T-helper 1 cell (primary cell): ENCODE measurements at regions not wholly inside any gene's neighbourhood (a gene's known extent, or its start where the extent isn't known, plus 50 kb on each side); places are given as distances from the start of the nearest gene placed in this dataset.

Experiments used
- DNase-seq, 5 donors: peaks; one replicate each; pipeline ENCODE4 v3.0.0-alpha.2; 2012 to 2020

DNA sequence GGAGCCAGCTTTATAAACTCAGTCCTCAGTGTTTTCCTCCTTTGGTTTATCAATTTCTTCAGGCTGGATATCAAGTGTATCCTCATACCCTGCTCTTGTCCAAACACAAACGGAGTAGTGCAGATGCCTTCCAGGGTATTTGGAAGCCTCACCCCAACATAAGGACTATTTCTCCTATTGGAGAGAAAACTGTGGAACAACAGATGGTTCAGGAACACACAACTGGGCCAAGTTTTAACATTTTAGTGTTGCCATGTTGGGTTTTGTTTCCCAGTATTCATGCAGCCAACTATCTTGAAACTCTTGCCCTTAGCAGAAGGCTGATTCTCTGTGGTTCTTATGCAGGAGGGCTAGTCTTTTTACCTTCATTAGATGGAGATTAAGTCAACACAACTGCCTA is 398.1 kb downstream of the GABRB3 start:
- no peak for DNase-seq

DNA sequence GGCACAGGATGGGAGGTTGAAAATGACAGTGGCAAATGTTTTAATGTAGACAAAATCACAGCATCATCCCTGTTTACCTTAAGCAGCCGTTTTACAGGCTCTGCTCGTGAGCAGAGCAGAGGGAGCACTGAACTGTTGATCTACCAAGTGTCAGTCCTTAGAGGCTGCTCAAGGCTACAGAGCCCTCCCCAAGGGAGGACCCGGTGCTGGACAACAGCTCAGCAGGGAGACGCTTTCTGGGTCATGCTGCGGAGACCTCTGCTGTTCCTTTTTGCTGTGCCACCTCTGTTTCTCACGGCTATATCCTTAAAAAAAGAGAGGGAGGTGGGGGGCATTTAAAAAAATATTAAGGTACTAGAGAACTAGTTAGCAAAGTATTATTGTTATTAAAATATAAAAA is 400.2 kb downstream of the GABRB3 start:
- no peak for DNase-seq

DNA sequence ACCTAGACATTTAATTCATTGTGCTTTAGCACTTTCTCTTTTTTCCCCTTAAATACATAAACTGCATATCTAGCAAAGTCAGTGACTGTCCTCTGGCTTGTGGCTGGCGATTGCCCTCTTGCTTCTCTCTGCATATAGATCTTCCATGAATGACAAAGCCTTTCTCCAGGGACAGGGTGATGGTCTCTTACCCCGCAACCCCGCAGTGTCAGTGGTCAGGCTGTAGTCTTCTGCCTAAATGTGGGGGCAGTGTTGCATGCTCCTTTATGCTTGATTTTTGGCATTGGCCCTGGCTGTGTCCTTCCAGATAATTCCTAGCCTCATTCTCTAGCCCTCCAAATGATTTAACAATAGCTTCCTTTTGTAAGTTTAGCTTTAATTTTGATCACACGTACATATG is 407.8 kb downstream of the GABRB3 start:
- DNase-seq = no peak

DNA sequence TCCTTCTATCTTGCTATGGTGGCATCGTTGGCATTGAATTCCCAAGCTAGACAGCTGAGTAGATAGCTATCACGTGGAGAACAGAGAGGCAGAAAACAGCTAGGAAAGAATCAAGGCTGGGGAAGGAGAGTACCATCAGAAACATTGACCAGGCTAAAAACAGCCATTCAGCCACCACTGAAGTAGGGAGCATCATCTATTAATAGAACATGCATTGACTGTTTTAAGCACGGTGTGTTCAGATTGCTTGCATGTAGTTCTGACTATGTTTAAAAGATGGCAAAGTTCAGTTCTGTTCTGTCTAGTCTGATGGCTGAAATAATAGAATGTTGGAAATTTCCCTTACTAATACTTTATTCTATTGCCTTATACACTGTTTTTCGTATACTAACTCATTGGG is 413.0 kb downstream of the GABRB3 start:
- DNase-seq = no peak

DNA sequence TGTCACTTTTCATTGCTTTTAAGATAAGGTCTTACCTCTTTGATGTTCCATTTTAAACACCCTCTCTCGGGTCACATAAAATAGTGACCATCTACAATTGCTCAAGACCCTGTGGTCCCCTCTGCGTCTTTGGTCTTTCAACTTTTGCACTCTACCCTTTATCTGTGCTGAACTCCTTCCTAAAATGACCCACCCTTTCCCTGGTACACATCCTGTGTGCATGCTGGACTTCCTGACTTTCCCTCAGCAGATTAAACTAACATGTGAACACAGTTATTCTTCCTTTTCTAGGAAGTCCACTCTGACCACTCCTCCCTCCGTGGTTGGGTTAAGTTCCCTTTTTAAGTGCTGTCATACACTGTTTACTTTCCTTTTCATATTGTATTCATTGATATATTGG is 414.2 kb downstream of the GABRB3 start:
- DNase-seq = no peak

DNA sequence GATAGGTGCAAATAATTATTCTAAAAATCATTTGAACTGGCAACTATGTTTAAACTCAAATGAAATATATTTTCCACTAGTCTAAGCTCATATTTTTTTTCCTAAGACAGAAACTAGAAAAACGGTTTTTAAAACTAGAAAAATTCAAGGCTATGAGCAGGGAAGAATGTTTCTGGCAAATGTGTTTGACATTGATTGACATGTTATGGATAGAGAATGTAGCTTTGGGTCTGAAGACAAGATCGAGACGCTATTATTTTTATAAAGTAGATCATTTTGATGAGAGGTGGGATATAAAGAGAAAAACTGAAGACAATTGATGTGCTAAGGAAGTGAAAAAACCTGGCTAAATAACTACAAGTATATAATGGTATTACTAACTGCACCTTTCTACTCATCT is 415.2 kb downstream of the GABRB3 start:
- no peak for DNase-seq

DNA sequence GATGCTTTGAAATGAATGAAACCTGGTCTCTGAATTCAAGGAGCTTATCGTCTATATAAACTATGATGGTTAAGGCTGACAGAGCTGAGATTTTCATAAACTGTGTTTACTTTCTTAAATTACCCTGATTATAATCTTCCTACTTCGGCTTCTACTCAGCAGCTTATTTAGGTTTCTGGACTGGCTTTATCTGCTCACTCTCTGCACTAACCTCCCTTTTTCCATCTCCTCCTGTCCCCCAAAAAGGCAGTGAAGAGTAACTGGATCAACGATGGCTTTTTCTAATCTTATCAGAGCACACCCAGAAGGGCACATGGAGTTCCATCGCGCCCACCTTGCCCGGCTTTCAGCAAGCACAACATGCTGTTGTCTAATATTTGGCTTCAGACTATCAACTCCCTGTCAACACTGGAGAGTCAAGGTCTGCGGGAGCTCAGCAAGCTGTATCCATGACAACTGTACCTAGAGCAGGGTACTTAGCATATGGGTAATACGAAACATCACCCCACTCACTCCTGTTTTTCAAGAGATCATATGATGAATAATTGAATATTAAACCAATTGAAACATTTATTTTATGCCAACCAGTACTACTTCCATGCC is 417.3 kb downstream of the GABRB3 start:
- DNase-seq = no peak

DNA sequence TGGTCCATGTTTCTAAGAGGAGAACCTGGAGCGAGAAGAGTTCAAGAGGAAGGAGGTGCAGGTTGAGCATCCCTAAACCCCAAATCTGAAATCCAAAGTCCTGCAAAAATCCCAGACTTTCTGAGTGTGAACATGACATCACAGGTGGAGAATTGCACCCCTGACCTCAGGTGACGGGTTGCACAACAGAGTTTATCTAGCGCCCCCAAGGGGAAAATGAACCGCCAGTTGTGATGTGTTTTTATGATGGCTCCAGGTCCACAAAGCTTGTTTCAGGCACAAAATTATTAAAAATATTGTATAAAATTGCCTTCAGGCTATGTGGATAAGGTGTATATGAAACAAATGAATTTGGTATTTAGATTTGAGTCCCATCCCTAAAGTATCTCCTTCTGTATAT is 420.0 kb downstream of the GABRB3 start:
- no peak for DNase-seq

DNA sequence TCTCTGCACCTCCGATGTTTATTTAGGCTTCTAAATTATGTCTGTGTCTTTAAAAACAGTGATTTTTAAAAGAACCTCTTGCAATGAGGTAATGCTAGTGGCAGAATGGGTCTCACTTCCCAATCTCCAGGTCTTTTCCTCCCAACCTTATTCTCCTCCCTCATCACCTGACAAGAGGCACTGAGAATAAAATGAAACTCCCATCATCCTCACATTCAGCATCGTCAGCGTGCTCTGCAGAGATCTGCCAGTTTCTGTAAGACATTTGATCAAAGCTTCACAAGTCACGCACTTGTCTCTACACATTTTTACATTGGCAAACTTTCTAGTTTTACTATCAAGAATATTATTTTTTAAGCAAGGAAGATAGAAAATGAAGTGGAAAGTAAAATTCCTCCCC is 420.5 kb downstream of the GABRB3 start:
- DNase-seq = no peak

DNA sequence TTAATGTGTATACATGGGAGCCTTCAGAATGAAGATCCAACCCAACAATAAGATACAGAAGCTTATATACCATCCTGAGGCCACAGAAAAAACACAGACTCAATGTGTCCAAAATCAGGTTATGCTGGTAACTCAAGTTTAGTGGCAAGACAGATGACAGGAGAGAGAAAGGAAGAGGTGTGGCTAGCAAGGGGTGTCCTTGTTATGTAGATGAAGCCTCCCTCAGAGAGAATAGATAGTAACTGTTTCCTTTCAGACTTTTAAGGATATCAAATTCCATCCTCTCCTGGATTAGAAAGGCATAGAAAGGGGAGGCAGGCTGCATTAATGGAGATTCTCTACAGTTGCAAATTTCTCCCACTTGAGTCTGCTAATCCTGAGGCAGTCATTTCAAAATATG is 447.4 kb downstream of the GABRB3 start:
- DNase-seq = no peak

DNA sequence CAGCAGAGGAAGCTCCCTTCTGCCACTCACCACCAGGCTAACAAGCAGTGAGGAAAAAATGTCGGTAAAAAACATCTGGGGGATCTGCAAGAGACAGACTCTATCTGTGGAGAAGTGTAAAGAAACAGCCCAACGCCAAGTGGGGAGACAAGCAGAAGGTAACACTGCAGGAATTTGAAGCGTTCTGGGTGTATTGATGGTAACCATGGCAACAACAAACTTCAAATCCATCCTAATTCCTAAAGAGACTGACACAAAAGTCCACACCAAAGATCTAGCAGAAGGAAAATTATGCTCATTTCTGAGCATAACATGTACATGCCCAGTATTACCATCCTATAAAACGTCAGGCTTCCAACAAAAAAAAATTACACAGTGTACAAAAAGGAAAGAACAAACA is 449.3 kb downstream of the GABRB3 start:
- no peak for DNase-seq

DNA sequence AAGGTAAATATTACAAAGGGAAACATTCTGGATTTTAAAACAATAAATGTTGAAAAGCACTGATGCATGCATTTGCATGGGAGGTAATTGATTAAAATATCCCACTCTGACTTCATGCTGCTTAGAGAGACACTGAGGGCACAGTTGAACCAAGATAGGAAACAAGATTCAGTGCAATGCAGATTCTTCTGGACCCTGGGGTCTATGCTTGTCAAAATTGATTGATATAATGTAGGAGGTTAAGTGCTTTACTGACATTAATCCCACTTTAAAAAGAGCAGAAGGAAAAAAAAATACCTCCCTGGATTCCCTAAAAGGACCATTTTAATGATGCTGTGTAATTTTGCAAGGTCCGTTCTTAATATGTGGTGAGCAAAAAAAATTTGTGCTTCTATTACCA is 454.2 kb downstream of the GABRB3 start:
- DNase-seq = no peak

DNA sequence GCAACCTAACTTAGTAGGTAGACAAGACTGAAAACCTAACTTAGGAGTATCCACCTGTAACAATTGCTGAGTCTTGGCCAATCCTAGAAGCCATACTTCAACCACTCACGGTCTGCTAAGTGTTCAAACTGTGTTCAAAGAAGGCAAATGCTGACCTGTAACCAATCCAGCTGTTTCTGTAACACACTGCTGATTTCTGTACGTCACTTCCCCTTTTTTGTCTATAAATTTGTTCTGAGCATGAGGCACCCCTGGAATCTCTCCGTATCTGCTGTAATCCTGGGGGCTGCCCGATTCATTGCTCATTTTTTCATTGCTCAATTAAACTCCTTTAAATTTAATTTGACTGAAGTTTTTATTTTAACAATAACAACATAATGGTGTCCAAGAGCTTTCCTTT is 451.4 kb upstream of the ATP10A start:
- no peak for DNase-seq

DNA sequence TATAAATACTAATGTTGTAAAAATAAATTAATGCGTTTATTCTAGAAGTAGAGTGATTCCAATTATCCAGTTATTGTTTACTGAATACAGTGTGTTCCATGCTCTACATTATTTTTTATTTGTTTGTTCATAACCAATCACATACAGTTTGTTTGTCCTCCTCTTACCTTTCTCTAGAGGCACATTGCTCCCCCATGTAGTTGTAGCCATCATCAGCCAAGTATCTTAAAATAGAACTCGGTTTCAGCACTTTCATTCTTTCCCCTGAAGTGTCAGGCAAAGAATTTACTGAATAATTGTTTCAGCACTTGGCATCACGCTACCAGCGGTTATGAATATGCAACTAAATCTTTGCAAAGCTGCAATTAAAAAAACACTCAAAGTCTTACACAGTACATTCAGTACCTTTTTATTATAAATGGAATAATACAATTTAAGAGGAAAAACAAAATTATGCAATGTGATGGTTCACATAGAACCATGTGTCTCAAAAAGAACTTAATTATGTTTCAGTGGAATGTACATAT is 448.6 kb upstream of the ATP10A start:
- no peak for DNase-seq

DNA sequence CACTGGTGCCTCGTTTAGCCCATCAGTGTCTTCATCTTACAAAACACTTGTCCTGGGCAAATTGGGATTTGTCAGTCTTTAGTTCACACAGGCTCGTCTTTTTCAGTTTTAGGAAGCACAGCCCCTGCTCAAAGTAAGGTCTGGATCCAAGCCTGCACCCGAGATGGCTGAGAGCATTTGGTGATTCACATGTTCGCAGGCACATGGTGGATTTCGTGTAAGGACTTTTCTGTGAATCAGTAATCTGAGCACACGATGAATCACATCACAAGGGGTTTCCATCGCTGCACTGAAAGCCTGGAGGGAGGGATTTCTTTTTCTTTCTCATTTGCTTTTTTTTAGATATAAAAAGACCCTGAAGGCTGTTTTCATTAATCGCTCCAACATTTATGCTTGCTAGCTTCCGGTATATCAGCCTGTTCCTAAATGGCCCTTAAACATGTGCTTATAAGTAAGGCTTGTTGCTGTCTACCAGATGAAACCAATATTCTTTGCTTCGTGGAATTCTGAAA is 435.6 kb upstream of the ATP10A start:
- no peak for DNase-seq

DNA sequence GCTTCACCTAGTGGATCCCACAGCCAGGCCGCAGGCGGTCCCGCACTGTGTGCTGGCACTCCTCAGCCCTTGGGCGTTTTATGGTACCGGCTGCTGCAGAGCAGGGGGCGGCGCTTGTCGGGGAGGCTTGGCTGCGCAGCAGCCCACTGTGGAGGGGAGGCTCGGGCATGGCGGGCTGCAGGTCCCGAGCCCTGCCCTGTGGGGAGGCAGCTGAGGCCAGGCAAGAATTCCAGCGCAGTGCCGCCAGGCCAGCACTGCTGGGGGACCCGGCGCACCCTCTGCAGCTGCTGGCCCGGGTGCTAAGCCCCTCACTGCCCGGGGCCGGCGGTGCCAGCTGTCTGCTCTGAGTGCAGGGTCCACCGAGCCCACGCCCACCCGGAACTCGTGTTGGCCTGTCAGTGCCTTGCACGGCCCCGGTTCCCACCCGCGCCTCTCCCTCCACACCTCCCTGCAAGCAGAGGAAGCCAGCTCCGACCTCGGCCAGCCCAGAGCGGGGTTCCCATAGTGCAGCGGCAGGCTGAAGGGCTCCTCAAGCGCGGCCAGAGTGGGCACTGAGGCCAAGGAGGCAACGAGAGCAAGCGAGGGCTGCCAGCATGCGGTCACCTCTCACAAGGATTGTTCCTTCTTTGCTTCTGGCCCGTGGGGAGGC is 435.0 kb upstream of the ATP10A start:
- no peak for DNase-seq

DNA sequence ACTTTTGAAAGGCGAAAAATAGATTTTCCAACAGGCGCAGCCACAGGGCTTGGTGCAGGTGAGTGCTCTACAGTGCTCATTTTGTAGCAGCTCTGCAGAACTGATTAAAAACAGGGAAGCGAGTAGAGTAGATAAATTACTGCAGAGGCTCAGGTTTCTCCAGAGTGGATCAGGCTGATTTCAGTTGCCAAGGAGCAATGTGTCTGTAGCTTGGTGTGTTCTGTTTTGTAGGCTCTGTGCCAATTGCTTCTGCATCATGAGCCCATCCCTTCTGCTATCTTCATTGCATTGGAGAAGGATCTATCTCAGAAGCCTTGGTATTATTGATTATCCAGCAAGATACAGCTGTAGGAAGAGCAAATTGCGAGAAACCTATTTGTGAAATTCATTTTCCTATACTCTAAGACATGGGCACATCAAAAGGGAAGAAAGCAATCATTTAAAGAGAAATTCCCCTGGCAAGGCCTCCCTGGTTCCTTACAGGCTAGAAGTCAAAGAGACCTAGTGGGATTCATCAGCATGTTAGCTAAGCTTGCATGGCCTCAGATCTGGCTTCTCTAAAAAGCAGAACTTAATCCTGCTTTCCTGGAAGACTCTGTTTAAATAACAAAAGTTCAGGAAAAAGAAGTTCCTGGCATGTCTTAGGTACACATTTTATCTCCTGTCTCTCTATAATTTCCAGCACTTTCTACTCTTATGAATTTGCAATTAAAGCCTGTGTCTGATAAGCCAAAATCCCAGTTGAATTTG is 432.4 kb upstream of the ATP10A start:
- no peak for DNase-seq

DNA sequence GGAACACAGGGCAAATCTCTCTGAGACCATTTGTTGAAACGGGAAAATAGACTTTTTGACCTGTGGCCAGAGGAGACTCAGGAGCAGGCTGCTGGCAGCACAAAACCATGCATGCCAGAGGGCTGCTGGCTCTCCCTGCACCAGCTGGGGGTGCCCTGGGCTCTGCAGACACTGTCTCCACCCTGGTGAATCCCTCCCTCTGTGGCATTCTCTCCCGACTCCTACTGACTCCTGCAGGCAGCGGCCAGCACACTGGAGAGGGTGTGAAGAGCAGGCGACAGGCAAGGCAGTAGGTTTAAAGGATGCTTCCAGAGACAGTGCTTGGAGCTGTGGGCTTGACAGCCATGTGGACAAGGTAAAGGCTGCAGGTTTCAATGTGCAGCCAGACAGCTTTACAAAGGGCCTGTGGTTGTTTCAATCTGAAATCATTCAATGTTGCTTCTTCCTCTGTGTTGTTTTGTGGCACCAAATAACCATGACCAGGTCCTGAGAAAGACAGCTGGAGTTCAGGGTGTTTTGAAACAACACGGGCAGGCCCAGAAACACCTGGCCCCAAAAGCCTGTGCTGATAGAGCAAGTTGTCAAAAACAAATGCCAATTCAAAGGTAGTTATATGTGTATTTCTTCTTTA is 431.0 kb upstream of the ATP10A start:
- no peak for DNase-seq

DNA sequence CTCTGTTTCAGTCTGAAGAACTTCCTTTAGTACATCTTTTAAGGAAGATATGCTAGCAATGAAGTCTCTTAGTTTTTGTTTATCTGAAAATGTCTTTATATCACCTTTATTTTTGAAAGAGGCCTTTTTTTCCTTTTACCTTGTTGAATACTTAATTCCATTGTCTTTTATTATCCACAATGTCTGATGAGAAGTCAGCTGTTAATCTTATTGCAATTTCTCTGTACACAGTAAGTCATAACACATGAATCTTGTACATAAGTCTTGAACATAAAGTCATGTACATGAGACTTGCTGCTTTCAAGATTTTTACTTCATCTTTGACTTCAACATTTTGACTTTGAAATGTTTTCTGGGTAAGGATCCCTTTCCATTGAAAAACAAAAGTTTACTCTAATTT is 424.3 kb upstream of the ATP10A start:
- no peak for DNase-seq

DNA sequence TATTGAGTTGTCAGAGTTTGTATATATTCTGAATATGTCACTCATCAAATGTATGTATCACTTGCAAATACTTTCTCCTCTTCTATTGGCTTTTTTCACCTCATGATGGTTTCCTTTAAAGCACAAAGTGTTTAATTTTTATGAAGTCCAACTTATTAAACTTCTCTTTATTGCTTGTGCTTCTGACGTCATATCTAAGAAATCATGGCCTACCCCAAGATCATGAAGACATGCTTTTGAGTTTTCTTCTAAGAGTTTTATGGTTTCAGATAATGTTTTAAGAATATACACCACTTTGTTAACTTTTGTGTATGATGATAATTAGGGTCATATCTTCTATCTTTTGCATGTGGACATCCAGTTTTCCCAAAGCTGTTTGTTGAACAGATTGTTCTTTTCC is 417.2 kb upstream of the ATP10A start:
- DNase-seq = no peak

DNA sequence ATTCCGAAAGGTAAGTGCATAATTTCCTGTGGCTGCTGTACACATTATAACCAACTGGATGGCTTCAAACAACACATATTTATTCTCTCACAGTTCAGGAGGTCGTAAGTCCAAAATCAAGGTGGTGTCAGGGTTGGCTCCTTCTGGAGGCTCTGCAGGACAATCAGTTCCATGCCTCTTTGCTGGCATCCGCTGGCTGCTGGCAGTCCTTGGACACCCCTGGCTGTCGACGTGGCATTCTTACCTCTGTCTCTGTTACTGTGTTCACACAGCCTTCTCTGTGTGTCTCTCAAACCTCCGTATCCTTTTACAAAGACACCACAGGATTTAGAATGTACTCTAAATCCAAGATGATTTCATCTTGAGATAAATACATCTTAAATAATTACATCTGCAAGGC is 398.8 kb upstream of the ATP10A start:
- DNase-seq = no peak

DNA sequence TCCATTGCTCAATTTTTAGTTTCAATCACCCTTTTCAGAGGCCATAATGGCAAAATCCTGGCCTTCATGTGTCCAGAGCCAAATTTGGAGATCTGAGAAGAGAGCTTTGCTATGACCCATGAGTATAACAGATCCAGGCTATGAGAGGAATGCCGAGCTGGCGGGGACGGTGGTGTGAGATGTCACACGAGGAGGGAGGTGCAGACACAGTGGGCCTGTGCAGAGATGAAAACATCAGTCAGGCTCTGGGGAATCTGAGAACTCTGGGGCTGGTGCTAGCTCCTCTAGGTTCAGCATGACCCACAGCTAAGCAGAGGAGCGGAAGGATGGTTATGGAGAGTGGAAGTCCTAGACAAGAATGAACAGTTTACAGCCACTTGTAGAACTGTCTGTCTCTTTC is 398.3 kb upstream of the ATP10A start:
- no peak for DNase-seq

DNA sequence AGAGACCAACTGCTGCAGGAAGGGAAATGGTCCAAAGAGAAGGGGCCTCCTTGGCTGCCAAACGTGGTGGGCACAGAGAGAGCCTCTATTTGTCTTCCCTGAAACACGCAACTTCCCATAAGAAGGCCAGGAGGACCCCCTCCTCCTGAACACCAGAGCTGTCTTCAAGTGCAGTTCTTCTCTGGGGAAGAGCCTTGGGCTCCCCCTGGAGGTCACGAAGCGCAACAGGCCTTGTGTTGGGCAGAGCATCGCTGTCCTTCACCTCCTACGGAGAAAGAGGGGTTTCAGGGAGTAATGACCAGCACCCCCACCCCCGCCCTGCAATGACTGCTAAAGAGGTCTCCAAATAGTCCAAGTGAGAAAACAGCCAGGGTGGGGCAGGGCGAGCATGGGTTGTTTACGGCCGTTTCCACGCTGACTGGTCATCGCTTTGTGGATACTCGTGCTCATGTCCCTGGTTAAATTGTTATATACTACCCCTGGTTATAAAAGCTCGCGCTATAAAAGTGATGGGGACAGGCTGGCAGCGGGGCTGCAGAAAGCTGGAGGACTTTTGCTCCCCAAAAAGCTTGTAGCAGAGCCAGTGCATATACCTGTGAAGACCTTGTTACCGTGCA is 397.5 kb upstream of the ATP10A start:
- peak in 2 of 5 donors; percentile 1 to 14 for DNase-seq
